NB4 (cell line): ENCODE measurements at regions not wholly inside any gene's neighbourhood (a gene's known extent, or its start where the extent isn't known, plus 50 kb on each side); places are given as distances from the start of the nearest gene placed in this dataset.

Experiments used
- CTCF ChIP-seq: IDR thresholded peaks from one replicate; pipeline ENCODE4 v1.5.1; 2012; ENCODE audit warnings: low read depth, low read length
- POLR2A ChIP-seq: IDR thresholded peaks from 2 replicates; pipeline ENCODE4 v1.6.1; 2011; ENCODE audit warnings: mild to moderate bottlenecking; ENCODE audit not compliant: insufficient read length; ENCODE audit errors: extremely low read depth

GRCh38 chr9:13603921-13604320 lies 324.4 kb upstream of the MPDZ start:
- no peak for TF ChIP-seq CTCF
- TF ChIP-seq POLR2A: no peak
